Body of pancreas (tissue), 4 donors: ENCODE measurements at regions not wholly inside any gene's neighbourhood (a gene's known extent, or its start where the extent isn't known, plus 50 kb on each side); places are given as distances from the start of the nearest gene placed in this dataset.

Source experiments
- POLR2A ChIP-seq, 3 donors: fragments of 450-650 bp; IDR thresholded peaks; one replicate each; pipeline ENCODE4 v1.6.1; 2016; ENCODE audit warnings: antibody characterized with exemption in 3 of 3, mild to moderate bottlenecking in 2 of 3
- TF ChIP-seq, protein P1 (sequence below), 7 experiments: fragments of 450-650 bp in 4 of 7; fragments of 200-600 bp in 3 of 7; sonication (generic) in 3 of 7; IDR thresholded peaks; one replicate each; pipeline ENCODE4 v1.5.1; 2016 to 2019; ENCODE audit warnings: antibody characterized with exemption in 7 of 7

DNA sequence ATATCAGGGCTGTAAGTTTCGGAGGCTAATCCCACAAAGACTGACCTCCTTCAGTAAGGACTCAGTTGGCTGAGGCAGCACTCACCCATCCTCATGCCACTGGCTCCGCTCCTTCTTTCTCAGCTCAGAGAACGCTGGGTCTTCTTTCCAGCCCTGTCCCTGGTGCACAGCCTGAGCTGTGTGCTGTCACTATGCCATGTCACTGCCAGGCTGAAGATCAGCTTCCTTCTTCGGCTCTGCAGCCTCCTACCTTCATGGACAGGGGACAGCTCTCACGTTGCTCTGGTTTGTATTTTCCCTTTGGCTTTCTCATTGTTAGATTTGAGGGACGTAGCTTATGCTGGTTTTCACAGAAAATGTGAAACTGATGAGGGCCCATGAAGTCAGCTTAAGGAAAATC lies 437.3 kb downstream of the GLRX3 start:
- TF ChIP-seq, protein P1, sequence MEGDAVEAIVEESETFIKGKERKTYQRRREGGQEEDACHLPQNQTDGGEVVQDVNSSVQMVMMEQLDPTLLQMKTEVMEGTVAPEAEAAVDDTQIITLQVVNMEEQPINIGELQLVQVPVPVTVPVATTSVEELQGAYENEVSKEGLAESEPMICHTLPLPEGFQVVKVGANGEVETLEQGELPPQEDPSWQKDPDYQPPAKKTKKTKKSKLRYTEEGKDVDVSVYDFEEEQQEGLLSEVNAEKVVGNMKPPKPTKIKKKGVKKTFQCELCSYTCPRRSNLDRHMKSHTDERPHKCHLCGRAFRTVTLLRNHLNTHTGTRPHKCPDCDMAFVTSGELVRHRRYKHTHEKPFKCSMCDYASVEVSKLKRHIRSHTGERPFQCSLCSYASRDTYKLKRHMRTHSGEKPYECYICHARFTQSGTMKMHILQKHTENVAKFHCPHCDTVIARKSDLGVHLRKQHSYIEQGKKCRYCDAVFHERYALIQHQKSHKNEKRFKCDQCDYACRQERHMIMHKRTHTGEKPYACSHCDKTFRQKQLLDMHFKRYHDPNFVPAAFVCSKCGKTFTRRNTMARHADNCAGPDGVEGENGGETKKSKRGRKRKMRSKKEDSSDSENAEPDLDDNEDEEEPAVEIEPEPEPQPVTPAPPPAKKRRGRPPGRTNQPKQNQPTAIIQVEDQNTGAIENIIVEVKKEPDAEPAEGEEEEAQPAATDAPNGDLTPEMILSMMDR (IDR thresholded peaks at IDR 0.05): no peak
- TF ChIP-seq POLR2A (IDR thresholded peaks at IDR 0.05): no peak
